Caki2 (cell line): ENCODE measurements at regions not wholly inside any gene's neighbourhood (a gene's known extent, or its start where the extent isn't known, plus 50 kb on each side); places are given as distances from the start of the nearest gene placed in this dataset.
"Not testable (repeated sequence)": the region's sequence is repeated elsewhere in the genome, so short reads cannot be mapped to it uniquely, and the experiment has no call there.

Experiments
- DNase-seq: peaks from one replicate; pipeline ENCODE4 v3.0.0-alpha.2; 2015; ENCODE audit warnings: low read depth
- in situ Hi-C: cut with HindIII; loops from 2 replicates; pipeline ENCODE4 v1.10.0; 2016; ENCODE audit warnings: low sequenced_read_pairs, low pct_unique_long_range_greater_than_20kb, mixed read lengths

DNA sequence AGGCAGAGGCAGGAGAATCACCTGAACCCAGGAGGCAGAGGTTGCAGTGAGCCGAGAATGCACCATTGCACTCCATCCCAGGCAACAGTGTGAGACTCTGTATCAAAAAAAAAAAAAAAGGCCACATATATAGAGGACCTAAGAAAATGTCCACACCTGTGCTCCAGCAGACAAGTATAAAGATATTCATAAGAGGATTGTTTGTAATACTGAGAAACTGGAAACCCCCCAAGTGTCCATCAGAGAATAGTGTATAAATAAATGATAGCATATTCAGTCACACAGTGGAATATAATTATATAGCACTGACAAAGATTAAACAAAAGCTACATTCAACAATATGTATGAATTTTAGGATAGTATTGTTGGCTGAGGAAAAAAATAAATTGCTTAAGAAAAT, 1050.6 kb downstream of the GRM8 start:
- in situ Hi-C loops, result no loop called here
- DNase-seq, result no peak

DNA sequence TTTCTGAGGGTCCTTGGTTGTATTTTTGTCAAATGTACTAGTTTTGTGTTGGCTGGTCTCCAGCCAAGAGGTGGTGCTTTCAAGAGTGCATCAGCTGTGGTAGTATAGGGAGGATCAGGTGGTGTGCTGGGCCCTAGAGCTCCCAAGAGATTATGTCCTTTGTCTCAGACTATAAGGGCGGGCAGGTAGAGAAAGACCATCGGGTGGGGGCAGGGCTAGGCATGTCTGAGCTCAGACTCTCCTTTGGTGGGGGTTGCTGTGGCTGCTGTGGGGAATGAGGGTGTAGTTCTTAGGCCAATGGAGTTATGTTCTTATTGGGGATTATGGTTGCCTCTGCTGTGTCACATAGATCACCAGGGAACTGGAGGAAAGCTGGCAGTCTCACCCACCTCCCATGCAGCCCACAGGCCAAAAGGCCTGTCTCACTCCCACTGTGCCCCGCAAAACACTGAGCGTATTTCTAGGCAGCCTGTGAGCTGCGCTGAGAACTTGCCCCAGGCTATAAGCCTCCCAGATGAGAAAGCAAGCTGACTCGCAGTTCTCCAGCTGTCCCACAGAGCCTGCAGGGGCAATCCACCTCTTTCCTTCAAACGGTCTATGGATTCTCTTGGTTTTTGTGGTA, 1066.7 kb downstream of the GRM8 start:
- DNase-seq, result no peak
- in situ Hi-C loops, result no loop called here

DNA sequence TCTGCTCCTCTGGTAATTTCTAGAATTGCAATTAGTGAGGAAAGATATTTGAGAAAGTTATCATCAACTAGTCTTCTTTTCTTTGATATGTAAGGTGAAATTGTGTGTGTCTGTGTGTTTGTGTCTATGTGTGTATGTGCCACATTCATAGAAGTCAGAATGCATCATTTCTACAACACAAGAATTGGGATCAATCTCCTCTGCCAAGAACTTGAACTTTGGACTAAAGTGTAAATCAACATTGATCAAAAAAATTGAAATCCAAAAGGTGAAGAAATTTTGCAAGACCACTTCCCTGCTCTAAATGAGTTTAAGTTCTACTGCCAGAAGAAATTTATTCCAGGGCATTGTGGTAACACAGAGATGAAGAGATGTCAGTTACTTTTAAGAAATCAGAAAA, 1072.8 kb downstream of the GRM8 start:
- in situ Hi-C loops, result no loop called here

DNA sequence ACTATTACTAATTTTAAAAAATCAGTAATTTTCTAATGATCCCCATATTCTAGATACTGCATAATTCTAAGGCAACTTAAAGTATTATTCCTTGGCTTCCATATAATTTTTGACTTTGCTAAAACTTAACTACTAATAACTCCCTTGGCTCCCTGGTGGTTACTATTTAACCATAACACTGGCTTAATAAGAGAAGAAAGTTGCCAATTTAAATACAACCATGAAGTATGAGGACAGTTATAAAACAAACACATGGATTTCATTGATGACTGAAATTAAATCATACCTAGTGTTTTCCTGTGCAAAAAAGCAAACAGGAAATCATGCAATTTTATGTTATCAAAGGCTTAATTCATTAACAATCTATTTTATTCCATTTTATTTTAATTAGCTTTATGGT, 1073.9 kb downstream of the GRM8 start:
- in situ Hi-C loops, result no loop called here
- DNase-seq, result no peak

More for the DNA sequence above, 1072.8 kb downstream of the GRM8 start:
- no peak for DNase-seq

DNA sequence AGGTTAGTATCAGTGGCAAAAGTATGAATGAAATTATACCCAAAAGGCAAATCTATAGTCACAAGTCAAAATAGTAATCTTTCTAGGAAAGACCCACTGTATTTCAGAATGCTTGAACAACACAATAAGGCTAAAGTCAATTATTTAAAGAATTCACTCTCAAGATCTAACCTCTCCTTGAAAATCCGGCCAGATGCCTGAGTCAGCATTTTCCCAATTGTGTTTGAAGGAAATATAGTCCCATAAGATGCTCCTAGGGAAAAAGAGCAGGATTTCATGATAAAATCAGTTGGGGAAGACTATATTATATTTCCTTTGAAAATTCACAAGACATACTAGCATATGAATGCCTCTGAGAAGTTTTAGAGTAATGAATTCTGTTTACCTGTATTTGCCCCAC, 1075.0 kb downstream of the GRM8 start:
- DNase-seq, result no peak

DNA sequence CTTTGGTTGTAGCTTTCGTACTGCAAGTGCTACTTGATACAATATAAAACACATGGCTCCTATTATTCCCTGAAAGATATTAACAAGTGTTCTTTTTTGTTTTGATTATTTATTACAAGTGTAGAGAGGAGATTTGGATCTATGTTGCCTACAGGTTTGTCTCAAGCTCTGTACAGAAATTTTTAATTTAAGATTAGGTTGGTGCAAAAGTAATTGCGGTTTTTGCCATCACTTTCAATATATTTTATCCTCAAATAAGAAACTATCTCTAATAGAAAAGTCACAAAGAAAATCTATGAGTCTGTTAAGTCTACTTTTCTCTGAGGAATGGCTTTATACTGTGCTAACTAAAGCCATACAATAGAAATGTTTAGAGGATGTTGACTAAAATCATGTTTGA, 1086.1 kb downstream of the GRM8 start:
- in situ Hi-C loops, result no loop called here
- no peak for DNase-seq

More for the DNA sequence above, 1075.0 kb downstream of the GRM8 start:
- in situ Hi-C loops, result no loop called here

DNA sequence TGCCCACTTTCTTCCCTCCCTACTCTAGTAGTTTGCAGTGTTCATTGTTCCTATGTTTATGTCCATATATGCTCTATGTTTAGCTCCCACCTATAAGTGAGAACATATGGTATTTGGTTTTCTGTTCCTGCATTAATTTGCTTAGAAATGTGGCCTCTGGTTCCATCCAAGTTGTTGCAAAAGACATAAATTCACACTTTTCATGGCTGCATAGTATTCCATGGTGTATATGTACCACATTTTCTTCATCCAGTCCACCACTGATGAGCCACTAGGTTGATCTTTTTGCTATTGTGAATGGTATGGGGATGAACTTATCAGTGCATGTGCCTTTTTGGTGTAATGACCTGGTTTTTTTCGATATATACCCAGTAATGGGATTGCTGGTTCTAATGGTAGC, 1089.1 kb downstream of the GRM8 start:
- in situ Hi-C loops, result no loop called here
- no peak for DNase-seq

- in situ Hi-C loops, result no loop called here
- no peak for DNase-seq
These were observed 1095.3 kb downstream of the GRM8 start for GRCh38 chr7:126157391-126157790.

DNA sequence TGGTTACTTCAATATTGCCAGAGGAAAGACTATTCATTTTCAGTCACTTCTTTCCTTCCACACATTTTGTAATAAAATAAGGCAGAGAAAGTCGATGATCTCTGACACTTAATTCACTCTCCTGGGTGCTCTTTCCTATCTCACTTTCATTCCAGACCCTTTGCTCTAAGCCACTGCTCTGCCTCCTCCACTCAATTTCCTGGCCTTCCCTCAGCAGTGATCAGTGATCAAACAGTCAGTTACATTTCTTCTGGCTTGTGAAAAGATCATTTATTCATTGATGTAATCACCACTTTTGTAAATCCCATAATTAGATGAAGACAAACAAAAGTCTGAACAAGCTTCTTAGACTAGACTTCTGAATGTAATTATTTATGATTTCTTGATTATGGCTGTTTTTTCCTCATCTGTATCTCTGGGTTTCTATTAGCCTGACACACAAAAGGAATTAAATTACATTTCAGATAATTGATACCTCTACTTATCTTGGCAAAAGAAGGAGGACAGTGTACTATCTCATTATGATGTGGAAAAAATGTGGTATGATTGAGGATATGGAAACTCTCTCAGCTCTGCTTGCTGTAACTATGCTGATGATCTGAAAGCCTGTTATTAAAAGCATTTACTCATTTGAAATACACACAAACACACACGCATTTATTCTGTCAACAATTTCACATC, 1102.3 kb downstream of the GRM8 start:
- no peak for DNase-seq
- in situ Hi-C loops, result no loop called here

GRCh38 chr7:126140858-126141466, 1111.8 kb downstream of the GRM8 start:
- in situ Hi-C loops, result no loop called here

GRCh38 chr7:126119981-126120380, 1132.8 kb downstream of the GRM8 start:
- in situ Hi-C loops, result no loop called here

More at GRCh38 chr7:126140858-126141466, 1111.8 kb downstream of the GRM8 start:
- no peak for DNase-seq

GRCh38 chr7:126103582-126103981, 1149.2 kb downstream of the GRM8 start:
- no peak for DNase-seq
- in situ Hi-C loops, result no loop called here

More at GRCh38 chr7:126119981-126120380, 1132.8 kb downstream of the GRM8 start:
- DNase-seq, result no peak

- DNase-seq, result no peak
- in situ Hi-C loops, result no loop called here
These were observed 1153.4 kb upstream of the POT1 start for GRCh38 chr7:126083014-126083413.

- in situ Hi-C loops, result no loop called here
- DNase-seq, result no peak
These were observed 1150.0 kb upstream of the POT1 start for GRCh38 chr7:126079581-126079980.

GRCh38 chr7:126079151-126079550, 1149.5 kb upstream of the POT1 start:
- in situ Hi-C loops, result no loop called here
- no peak for DNase-seq

DNA sequence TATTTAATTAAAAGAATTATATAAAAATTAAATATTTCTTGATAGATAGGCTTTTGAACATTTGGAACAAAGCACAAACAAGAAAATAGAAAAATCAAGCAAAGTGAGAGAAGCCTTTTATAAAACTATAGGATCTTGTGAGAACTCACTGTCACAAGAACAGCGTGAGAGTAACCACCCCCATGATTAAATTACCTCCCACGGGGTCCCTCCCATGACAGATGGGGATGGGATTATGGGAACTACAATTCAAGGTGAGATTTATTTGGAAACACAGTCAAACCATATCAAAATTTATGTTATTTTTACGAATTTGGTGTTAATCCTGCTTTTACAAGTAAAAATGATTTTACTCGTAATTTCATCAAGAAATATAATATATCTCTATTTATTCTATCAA, 1136.1 kb upstream of the POT1 start:
- no peak for DNase-seq
- in situ Hi-C loops, result no loop called here

DNA sequence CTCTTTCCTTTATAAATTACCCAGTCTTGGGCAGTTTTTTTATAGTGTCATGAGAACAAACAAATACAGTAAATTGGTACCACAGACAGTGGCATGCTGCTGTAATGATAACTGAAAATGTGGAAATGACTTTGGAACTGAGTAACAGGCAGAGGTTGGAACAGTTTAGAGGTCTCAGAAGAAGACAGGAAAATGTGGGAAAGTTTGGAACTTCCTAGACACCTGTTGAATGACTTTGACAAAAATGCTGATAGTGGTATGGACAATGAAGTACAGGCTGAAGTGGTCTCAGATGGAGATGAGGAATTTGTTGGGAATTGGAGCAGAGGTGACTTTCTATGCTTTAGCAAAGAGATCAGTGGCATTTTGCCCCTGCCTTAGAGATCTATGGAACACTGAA, 1128.4 kb upstream of the POT1 start:
- in situ Hi-C loops, result no loop called here
- no peak for DNase-seq

DNA sequence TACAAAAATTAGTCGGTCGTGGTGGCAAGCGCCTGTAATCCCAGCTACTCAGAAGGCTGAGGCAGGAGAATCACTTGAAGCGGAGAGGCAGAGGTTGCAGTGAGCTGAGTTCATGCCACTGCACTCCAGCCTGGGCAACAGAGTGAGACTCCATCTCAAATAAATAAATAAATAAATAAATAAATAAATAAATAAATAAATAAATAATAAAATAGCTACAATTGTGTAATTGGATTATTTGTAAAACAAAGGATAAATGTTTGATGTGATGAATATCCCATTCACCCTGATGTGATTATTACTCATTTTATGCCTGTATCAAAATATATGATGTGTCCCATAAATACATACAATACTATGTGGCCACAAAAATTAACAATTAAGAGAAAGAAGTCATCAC, 1127.0 kb upstream of the POT1 start:
- in situ Hi-C loops, DNase-seq: not testable (repeated sequence)

DNA sequence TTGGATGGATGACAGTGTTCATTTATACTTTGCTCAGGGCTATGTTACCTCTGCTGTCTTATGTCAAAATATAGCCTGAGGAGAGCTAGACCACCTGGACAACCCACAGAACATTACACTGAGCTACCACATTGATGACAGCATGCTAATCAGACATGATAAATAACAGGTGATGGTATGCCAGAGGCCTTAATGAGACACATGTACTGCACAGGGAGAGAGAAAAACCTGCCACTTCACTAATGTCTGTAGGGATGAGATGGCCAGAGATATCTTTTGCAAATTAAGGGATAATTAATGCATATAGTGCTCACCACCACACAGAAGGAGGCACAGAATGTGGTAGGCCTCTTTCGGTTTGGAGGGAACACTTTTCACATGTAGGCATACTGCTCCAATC, 1122.6 kb upstream of the POT1 start:
- in situ Hi-C loops, result no loop called here
- DNase-seq, result no peak

GRCh38 chr7:126044662-126045061, 1115.0 kb upstream of the POT1 start:
- DNase-seq, result no peak
- in situ Hi-C loops, result no loop called here
